HG03025 (cell line): ENCODE measurements at regions not wholly inside any gene's neighbourhood (a gene's known extent, or its start where the extent isn't known, plus 50 kb on each side); places are given as distances from the start of the nearest gene placed in this dataset.
"Not testable (repeated sequence)": the region's sequence is repeated elsewhere in the genome, so short reads cannot be mapped to it uniquely, and the experiment has no call there.

Experiments used
- ATAC-seq: cut with Tn5 transposase; IDR thresholded peaks from one replicate; pipeline ENCODE4 v1.9.1; 2021; ENCODE audit warnings: mild to moderate bottlenecking, moderate library complexity; ENCODE audit not compliant: unreplicated experiment, low FRiP score

- no peak for ATAC-seq
Observed at GRCh38 chr2:139742216-139743172, 962.3 kb upstream of the NXPH2 start.

- ATAC-seq: no peak
Observed at GRCh38 chr2:139737659-139738058, 957.5 kb upstream of the NXPH2 start.

- no peak for ATAC-seq
Observed at GRCh38 chr2:139730197-139730596, 950.0 kb upstream of the NXPH2 start.

GRCh38 chr2:139721411-139721995 lies 941.3 kb upstream of the NXPH2 start:
- no peak for ATAC-seq

GRCh38 chr2:139720056-139720455 lies 939.9 kb upstream of the NXPH2 start:
- ATAC-seq: no peak

GRCh38 chr2:139704606-139705005 lies 924.4 kb upstream of the NXPH2 start:
- ATAC-seq: no peak

GRCh38 chr2:139694327-139694726 lies 914.1 kb upstream of the NXPH2 start:
- no peak for ATAC-seq

DNA sequence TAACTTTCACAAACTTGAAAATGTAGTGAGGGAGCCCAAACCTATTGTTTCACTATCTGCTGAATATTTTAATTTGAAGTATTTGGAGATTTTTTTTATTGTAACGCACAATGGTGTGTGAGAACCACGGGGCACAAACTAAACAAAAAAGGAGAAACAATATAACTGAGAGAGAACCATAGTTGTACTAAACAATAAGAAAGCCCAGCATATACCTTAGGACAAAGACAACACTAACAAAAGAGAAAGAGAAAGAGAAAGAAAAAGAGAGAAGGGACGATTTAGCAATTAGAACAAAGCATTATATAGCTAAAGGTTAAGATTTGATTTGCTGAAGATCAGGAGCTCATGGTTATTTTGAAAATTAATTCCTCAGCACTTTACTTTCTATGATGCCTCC lies 906.0 kb upstream of the NXPH2 start:
- no peak for ATAC-seq

DNA sequence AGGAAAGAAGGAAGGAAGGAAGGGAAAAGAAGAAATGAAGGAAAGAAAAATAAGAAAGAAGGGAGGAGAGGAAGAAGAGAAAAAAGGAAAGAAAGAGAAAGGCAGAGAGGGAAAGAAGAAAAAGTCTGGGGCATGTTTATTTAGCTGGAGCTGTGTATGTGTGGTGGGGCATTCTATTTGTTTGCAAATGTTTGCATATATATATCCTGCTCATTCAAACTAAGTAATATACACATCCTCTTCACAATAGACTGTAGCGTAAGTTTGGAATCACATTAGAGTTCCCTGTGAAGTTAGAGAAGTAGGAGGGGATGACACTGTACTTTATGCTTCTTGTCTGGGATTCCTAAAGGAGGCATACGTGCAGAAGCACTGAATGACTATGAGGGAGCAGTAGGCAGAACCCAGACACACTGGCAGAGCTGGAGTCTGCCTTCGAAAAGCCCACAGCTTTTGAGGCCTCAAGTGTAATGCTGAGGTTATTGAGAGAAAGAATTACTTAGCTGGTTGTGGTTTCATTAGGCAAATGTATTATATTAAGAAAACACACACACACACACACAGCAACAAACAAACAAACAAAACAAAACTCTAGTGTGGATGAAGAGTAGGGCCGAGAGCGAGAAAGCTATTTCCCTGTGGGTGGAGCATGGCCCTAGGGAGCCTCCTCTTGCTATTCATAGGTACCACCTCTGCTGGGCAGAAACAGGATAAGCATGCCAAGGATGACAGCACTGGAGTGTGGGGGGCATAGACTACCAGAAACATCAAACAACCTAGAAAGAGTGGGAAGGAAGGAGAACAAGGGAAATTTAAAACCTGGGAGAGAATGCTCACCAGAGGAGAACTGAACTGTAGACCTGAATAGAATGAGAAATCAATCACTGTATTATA lies 905.1 kb upstream of the NXPH2 start:
- ATAC-seq: no peak

DNA sequence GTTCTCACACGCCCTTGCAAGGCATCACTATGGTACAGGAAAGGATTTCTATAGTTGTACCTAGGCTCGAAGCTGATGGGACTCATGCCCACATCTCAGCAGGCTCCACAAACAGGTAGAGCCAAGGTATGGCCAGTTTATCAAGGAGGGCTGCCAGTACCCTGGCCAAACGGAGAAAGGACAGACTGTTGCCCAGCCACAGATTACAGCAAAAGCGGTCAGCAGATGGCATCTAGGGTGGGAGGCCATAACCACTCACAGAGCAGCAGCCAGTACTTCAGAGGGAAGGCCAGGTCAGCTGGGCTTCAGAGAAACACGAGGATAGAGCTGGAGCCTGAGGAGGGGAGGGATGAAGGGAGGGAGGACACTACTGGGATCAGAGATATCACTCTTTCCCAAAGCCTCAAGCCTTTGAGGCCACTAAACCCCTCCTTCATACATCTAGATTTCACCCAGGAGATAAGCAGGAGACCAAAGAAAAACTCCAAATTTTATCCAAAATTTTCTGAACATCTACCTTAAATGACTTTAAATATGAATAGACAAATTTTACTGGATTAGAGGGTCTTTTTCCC lies 904.2 kb upstream of the NXPH2 start:
- no peak for ATAC-seq

GRCh38 chr2:139674577-139674976 lies 894.4 kb upstream of the NXPH2 start:
- ATAC-seq: no peak

DNA sequence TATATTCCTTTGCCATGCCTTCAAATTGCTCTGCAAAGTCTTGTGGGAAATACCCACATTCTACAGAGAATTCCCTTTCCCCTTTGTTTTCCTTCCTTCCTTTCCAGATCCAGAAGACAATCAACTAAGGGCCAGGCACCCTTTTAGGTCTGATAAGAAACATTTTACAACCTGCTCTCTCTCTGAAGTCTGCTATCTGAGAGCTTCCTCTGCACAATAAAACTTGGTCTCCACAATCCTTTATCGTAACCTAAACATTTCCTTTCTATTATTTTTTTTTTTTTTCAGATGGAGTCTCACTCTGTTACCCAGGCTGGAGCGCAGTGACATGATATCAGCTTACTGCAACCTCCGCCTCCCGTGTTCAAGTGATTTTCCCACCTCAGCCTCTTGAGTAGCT lies 893.3 kb upstream of the NXPH2 start:
- not testable (repeated sequence) for ATAC-seq

- no peak for ATAC-seq
Observed at GRCh38 chr2:139669675-139670074, 889.5 kb upstream of the NXPH2 start.

- no peak for ATAC-seq
Observed at GRCh38 chr2:139652385-139652784, 872.2 kb upstream of the NXPH2 start.

DNA sequence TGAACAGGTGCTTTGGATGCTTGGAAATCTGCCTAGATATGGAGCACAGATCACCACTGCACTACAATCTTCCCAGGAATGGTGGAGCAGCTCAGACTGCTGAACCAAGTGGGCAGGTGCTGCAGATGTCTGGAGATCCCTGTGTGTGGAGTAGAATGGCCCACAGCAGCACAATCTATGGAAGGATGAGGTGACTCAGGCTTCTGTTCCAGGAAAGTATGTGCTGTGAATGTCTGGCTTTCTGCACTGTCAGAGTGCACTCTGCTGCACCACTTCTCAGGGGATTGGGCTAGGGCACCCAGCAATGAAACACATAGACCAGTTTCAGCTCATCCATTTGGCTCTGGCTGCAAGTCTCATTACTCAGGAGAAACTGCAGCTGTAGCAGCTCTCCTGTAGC lies 865.4 kb upstream of the NXPH2 start:
- no peak for ATAC-seq

GRCh38 chr2:139643139-139643538 lies 862.9 kb upstream of the NXPH2 start:
- no peak for ATAC-seq

DNA sequence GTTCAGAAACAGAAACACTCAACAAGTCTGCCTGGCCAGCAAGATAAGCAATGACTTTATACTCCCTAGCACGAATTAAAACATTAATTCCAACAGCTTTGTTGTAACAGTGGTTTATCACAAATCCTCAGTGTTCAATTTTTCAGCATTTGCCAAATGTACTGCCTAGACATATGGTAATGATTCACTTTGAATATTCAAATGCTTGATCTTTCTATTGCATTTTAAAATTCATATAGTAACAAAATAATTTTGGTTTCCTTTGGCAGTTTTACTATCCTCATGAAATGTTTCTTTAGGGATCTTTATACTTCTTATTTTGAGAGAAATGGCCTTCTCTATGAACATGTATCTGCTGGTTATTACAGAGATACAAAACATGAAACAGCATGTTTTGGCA lies 851.8 kb upstream of the NXPH2 start:
- ATAC-seq: no peak

DNA sequence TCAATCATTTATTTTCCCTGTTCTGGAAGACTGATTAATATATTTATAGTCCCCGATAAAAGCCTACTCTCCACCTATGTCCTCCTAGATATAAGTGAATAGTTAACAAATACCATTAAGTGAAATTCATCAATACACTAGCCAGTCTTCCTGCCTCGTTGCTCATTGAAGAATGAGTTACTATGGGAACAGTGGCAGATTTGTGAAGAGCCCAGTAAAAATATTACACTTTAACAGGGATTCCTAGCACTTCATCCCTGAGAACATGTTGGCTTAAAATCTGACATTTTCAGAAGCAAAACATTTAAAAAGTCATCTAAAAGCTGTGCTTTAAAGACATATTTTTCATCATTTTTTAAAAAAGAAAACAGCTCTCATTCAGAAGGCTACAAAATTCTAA lies 848.7 kb upstream of the NXPH2 start:
- ATAC-seq: no peak

DNA sequence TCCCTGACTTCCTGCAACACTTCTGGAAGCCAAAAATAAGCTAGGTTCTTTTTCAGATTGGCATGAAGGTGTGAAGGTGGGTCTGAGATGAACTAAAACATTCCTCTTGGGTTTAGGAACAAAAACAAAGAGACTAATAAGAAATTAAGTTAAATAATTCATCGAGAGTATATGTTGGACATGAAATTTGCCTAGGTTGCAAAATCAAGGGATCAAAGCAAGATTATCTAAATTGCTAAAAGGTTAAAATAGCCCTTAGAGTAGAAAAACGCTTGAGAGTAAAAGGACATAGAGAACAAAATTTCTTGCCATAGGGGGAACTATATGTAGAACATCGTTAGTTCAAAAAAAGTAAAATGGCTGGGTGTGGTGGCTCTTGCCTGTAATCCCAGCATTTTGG lies 845.9 kb upstream of the NXPH2 start:
- ATAC-seq: no peak

GRCh38 chr2:139622691-139623090 lies 842.5 kb upstream of the NXPH2 start:
- no peak for ATAC-seq

DNA sequence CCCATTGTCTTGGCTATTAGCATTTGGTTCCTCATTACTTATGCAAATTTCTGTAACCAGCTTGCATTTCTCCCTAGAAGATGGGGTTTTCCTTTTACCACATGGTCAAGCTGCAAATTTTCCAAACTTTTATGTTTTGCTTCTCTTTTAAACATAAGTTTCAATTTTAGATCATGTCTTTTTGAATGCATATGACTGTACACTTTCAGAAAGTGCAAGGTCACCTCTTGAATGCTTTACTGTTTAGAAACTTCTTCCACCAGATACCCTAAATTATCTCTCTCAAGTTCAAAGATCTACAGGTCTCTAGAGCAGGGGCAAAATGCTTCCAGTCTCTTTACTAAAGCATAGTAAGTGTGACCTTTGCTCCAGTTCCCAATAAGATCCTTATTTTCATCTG lies 837.6 kb upstream of the NXPH2 start:
- no peak for ATAC-seq
